SKM-1 (cell line): ENCODE measurements at regions not wholly inside any gene's neighbourhood (a gene's known extent, or its start where the extent isn't known, plus 50 kb on each side); places are given as distances from the start of the nearest gene placed in this dataset.

Source experiments
- DNase-seq: peaks from one replicate; lab custom pipeline; 2025; ENCODE audit not compliant: unreplicated experiment; lab: John Stamatoyannopoulos, UW

DNA sequence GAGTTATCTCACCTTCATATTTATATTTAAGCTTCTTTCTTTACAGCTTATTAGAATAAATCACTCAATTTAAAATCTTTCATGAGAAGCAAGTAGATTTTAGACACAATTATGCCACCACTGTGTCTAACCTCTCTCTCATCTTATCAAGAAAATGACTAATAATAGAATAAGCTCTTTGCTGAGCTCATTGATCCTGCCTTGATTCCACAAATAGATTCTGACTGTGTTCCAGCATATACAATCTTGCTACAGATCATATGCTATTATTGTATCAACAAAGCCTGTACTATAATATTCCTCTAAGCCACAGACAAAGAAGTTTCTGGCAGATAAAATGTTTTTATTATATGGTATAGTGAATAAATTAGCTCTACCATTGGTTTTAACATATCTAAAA lies 168.7 kb upstream of the GULP1 start:
- DNase-seq, result no peak

DNA sequence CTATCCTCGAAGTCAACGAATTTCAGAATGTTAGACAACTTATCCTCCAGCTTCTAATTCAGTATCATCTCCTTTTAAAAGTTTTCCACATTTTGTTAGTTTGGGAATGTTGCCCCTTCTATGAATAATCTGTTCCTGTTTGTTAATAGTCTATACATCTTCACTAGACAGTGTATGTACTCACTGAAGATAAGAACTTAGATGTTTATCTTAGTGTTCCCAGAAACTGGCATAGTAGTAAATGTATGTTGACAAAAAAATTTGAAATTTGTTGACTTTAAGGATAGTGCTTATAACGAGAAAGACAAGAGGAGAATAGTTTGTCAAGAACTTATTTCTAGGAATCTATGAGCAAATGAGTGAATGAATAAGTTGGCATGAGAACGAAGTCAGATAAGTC lies 162.0 kb upstream of the GULP1 start:
- DNase-seq, result no peak

DNA sequence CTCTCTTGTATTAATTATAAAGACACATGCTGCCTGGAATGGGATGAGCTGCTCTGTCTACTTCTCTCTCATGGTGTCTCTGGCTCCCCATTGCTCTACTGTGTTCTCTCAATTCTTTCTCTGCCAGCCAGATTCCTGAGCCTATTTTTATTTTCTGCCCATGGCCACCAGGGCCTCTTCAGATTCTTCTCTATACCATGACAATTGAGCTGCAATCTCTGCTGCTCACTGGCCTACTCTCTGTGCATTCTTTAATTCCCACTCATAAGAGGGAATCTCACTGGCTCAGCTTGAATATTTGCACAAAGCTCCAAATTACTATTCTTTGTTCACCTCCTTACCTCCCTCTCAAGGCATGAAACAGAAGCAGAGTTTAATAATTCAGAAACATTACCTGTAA lies 161.4 kb upstream of the GULP1 start:
- DNase-seq, result no peak

DNA sequence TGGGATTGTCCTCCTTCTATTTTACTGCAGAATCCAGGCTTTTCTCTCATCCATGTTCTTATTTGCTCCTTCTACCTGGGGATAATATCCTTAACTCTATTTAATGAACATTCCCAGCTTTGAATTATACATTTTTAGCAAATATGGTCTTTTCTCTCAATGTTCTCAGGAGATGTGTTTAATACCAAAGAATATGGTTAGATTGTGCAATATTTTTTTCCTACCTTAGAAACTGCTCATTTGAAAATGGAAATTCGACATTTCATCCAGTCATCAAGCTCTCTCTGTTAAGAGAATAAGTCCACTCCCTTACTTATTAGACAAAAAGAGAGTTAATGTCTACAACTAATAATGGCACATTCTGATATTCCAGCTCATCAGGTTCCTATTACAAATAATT lies 160.4 kb upstream of the GULP1 start:
- no peak for DNase-seq

DNA sequence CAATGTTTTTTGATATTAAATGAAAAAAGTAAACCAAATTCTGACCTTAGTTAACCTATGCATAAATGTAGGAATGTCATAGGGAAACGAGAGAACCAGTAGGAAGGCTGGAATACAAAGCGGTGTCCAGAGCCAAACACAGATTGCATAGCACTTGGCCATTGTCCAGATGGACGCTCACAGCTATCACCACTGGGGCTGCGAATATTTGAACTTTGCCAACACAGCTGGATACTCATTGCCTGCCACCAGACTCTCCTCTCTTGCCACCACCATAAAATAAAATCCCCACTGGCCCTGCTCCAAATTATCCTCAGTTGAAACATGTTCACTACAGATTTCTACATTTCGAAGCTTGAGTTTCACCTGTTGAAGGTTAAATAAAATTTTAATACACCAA lies 159.3 kb upstream of the GULP1 start:
- DNase-seq, result no peak

DNA sequence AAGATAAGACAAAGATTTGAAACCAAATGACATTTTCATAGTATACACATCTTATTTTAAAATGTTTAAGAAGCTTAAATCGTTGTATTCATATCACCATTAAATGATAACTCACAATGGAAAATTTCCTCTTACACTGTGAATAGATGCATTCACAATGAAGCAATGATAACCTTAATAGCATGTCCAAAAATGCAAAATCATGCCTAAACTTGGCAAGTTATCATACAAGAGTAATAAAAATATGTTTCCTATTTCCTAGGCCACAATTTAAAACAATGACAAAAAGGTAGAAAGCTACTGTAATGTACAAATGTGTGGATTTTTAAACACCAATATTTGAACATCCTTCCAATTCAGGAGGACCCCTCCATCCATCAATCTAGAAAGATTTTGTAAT lies 157.4 kb upstream of the GULP1 start:
- DNase-seq, result no peak

DNA sequence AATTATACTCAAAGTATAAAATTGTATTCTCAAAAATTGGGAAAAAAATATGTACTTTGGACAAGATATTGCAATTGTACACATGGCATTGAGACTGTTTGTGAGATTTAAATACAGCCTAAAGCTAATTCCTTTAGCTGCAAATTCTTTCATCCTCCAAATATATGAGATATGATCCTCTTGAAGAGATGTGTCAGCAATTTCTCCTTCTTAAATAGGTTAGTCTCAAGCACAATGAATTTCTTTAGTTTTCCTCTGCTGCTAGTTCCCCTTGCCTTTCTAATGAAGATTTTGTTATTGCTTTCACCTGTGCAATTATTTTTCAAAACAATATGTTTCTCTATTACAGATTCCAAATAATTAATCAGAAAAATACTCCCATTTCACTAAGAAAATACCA lies 153.4 kb upstream of the GULP1 start:
- no peak for DNase-seq

DNA sequence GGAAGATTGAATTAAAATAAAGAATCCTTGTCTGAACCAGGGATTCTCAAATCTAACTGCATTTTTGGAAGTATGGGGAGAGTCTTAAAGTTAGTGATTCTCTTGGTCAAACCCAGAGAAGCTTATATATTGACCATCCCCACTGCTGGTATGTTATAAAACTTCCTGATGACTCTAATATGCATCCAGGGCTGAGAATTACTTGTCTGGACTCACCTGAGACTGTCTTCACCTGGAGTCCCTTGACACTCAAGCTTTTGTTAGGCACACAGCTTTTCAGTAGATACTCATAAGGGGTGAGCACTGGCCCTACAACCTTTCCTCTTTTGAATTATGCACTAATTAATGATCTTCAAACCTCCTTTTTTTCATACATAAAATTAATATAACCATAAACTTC lies 149.6 kb upstream of the GULP1 start:
- no peak for DNase-seq

DNA sequence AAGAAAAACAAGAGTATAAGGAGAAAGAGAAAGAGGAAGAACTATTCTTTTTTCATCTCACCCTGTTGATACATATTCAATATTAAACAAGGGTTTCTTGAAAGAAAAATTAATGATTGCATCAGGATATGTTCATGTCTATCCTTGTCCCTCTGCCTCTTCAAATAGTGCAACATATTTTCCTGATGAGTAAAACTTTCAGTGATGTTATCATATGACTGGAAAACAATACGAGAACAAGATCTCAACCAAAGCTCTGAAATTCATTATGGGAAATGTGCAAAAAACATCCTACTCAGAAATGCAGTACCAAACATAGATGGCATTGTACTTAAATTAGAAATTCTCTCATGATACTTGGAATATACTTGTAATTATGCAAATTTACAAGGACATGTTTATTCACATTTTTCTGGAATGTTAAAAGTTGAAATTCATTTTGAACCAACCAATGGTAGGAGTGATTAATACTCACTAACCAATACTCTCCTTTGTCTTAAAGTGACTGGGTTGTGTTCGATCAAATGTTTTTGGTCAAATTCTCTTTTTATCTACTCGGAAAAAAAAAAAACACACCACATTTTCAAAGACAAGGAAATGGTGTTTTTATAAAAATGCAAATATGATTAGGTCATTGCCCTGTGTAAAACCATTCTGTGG lies 148.9 kb upstream of the GULP1 start:
- no peak for DNase-seq

DNA sequence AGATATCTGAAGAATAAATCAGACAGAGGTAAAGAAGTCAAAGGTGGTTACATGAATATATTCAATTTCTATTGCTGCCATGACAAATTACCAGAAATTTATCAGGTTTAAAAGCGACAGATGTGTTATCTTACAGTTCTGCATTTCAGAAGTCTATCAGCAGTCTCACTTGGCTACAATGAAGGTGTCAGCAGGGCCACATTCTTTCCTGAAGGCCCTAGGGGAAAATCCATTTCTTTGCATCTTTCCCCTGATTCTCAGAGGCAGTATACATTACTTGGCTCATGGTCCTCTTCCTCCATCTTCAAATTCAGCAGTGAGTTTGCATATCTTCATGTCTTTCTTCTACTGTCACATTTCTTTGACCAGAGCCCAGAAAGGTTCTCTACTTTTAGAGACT lies 145.8 kb upstream of the GULP1 start:
- DNase-seq, result no peak

DNA sequence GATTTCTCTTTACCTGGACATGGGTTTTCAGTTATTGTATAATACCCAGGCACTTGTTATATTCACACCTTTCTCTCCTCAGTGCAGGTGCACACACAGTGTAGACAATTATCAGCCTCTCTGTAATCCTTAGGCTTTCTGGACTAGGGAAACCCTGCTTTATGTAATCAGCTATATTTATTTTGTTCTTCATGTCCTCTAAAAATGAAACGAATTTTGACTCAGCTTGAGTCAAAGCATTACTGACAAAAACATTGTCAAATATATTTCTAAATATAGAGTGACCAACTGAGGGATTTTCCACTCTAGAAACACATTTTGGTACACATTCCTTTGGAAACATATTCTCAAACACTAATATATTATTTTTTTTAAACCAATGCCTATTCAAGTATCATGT lies 144.8 kb upstream of the GULP1 start:
- DNase-seq, result no peak

DNA sequence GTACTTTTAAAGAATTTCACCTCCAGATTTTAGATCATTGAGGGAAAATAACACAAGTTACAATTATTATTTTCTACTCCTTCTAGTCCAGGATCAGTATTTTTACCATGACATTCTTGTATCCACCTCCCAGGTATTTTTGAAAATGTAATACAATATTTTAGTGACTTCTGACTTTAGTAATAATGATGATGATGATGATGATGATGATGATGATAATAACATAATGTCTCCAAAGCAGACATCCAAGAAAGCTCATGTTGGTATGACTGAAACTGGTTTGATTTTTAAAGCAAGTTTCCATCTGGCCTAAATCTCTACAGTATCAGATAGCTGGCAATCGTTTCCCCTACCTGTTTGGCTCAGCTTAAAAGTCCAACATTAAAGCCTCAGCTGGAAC lies 140.0 kb upstream of the GULP1 start:
- DNase-seq, result no peak

DNA sequence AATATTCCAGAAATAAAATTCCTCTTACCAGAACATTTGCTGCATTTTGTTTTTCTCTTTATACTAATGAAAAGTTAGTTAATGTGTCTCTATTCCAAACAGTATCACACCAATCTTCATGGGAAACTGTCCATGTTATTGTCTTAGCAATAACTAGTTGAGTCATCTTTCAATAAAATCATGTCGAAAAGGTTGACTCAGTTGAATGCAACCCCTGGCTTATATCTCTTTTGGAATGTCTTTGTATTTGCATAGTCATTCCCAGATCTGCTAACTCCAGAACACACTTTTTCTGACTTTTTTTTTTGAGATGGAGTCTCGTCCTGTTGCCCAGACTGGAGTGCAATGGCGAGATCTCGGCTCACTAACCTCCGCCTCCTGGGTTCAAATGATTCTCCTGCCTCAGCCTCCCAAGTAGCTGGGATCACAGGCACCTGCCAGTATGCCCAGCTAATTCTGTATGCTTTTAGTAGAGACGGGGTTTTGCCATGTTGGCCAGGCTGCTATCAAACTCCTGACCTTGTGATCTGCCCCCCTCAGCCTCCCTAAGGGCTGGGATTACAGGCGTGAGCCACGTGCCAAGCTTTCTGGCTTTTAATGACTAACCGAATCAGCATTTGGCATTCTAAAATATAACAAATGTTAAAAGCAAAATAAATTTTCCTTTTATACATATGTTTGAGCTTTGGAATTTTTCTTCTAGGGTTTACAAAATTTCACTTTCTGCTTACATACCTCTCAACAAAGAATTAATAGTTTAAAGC lies 133.2 kb upstream of the GULP1 start:
- no peak for DNase-seq

DNA sequence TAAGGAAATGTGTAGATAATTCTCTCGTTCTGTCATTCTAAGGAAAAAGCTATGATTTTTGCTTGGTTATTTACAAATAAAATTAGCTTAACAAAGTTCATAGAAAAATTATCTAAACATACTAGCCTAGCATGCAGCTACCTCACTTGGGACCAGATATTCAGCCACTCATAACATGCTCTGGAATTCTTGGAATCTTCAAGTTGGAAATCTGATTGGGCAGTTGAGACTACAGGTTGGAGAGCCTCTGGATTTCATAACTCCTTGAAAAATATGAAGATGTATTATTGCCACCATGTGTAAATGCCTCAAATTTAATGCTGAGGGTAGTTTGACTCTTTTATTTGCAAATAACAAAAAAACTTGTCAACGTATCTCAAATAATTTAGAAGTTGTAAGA lies 132.2 kb upstream of the GULP1 start:
- no peak for DNase-seq

DNA sequence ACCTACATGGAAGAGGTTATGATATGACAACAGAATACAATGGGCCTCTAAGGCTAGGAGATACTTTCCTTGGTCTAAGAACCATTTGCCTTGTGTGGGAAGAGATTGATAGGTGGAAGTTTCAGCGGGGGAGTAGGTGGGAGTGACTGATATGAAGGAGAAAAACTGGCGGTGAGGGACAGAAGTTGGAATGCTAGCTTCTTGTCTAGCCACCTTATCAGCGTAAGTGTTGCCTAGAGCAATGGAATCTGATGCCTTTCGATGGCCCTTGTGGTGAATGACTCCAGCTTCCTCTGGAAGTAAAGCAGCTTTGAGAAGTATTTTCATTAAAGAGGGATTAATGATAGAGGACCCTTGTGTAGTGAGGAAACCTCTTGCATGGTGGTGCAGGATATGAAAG lies 121.3 kb upstream of the GULP1 start:
- no peak for DNase-seq

DNA sequence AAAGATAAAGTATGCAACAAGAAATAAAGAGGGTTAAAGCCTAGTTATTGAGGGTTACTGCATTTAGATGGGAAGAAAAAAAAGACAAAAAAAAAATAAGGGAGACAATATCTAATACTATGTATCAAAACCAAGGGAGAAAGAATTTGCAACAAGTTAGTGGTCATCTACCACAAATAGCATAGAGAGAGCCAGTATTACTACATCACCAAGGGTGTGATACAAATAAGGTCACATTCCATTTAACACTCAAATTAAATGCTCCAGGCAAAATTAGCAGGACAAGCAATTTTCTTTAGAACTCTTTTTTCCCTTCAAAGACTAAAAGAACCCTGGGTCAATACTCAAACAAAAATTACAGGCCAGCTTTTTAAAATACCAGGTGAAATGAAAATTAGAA lies 115.1 kb upstream of the GULP1 start:
- DNase-seq, result no peak

DNA sequence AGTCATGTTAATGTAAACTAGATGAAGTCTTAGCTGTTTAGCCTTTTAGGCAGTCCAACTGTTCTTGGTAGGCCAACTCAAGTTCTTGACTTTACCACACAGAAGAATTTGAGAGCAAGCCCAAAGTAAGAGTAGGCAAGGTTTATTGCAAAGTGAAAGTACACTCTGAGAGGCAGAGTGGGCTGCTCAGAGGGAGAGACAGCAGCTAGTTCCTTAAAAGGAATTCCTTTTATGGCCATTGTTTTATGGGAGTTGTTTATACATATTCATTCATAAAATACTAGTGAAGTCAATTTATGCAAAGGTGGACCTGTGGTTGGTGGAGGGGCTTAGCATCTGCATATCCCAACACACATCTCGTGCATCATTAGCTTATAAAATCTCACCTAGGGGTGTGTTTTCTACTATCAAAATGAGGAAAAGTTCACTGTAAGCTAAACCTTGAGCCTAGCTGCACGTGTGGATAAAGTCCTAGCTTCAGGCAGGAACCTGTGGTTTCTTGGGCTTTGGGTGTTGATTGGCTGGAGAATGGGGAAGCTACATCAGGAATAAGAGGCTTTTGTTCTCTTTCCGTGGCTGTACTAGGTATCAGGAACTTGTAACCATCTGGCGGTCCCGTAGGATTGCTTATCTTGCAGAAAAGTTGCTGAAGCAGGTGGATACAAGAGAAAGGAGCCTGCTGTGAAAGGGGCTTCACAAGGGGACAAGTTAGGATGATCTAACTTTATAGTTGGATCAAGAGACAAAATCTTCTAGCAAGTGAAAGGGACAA lies 110.4 kb upstream of the GULP1 start:
- DNase-seq, result no peak

DNA sequence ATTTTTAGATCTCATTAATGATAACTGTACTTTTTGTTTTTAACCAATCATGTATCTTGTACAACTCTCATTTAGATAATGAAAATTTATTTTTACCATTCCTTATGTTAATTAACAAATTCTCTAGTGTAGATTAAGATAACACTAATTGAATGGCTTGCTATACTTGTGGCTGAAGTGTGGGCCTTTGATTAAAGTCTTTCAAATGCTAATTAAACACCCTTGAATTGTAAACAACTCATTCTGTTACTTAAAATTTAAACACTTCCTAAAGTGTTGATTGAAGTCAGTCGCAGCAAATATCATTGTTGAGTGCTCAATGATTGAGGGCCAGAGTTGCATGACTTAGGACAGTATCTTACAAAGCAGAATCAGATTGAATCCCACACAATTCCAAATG lies 109.8 kb upstream of the GULP1 start:
- no peak for DNase-seq

DNA sequence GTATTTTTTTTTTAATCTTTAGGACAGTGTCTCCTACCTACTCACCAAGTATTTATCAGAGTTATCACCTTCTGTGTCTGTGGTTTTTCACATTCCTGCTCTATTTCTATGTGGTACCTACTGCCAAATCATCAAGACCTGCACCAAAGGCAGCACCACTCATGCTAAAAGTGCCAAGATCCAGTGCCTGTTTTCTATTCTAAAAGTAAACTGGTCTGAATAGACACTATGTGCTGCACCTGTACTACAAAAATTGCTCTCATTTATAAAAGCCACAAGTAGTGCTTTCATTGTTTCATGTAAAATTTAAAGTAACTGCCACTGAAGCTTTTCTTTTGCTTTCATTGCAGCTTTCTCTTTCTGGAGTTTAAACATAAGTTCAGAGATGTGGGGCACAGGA lies 103.9 kb upstream of the GULP1 start:
- DNase-seq, result no peak

DNA sequence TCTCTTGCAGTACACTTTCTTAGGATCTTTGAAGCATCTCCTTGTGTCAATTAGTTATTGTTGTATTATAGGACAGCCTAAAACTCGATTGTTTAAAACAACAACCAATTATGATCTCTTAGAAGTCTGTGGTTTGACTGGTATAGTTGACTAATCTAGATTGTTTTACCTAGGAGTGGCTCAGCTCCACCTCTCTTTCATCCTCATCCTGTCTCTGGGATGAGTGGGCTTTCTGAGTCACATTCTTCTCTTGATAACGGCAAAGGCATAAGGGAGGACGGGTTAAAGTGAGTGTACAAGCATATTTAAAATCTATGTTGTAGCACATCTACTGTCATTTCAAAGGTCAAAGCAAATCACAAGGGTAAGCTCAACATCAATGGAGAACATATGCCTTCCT lies 102.3 kb upstream of the GULP1 start:
- no peak for DNase-seq

DNA sequence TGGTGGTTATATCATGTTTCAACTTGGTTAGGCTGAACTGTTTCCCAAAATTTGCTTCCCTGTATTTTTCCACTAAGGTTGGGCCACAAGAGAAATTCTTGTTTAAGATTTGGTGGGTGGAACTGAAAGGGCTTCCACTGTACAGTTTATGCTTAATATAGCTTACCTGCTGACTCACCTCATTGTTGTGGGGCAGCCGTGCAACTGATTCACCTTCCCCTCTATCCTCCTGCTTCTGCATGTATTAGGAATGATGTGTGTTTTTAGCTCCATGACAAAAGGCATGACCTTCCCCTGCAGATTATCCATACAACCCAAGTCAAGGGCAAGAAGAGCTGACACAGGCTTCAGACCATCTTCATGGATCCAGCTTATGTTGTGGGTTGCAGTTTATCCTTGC lies 98.4 kb upstream of the GULP1 start:
- DNase-seq, result no peak

DNA sequence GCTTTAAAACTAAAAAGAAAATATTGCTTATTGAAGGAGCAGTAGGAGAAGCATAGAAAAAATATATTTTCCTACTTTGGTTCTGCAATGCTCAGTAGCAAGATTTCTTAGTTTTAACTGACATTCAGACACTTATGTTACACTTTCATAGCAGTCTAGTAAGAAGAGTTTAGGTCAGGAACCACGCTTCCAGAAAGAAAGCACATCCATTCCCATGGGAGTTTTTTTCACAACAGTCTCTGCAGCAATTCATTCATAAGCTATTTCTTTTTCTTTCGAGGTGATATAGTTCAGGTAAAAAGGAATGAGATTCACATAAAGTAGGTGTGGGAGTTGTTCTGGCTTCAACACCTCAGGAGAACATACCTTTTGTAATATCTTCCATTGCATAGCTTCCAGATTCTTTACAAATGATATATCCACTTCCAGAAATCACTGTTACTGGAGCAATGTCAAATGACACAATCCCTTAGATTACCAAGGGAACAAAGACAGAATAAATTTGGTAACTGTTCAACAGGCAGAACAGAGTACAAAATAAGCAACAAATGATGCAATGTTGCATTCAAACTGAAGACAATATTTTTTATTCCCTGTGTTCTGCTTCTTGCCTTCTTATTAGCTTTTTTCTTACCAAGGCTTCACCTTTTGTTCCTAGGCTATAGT lies 95.2 kb upstream of the GULP1 start:
- DNase-seq, result no peak
